HUDEP-2 (cell line): ENCODE measurements at regions not wholly inside any gene's neighbourhood (a gene's known extent, or its start where the extent isn't known, plus 50 kb on each side); places are given as distances from the start of the nearest gene placed in this dataset.
A peak's percentile ranks its signal among the peaks of the same experiment; 100 is the strongest.
"Not testable (repeated sequence)": the region's sequence is repeated elsewhere in the genome, so short reads cannot be mapped to it uniquely, and the experiment has no call there.

Source experiments
- DNase-seq, 76 experiments: peaks; one replicate each; lab custom pipeline; 2025; ENCODE audit not compliant: unreplicated experiment in 76 of 76; lab: John Stamatoyannopoulos, UW

GRCh38 chr11:96760306-96760705 lies 370.5 kb downstream of the JRKL start:
- no peak for DNase-seq

GRCh38 chr11:96760815-96761214 lies 371.0 kb downstream of the JRKL start:
- DNase-seq, result no peak

GRCh38 chr11:96761451-96761850 lies 371.6 kb downstream of the JRKL start:
- no peak for DNase-seq

- DNase-seq, result no peak
Observed at GRCh38 chr11:96763244-96763643, 373.4 kb downstream of the JRKL start.

- no peak for DNase-seq
Observed at GRCh38 chr11:96778272-96778671, 388.5 kb downstream of the JRKL start.

GRCh38 chr11:96779030-96779429 lies 389.2 kb downstream of the JRKL start:
- no peak for DNase-seq

- no peak for DNase-seq
Observed at GRCh38 chr11:96781082-96781481, 391.3 kb downstream of the JRKL start.

GRCh38 chr11:96782632-96783031 lies 392.8 kb downstream of the JRKL start:
- DNase-seq, result no peak

- DNase-seq, result no peak
Observed at GRCh38 chr11:96783311-96783710, 393.5 kb downstream of the JRKL start.

- no peak for DNase-seq
Observed at GRCh38 chr11:96785073-96785472, 395.3 kb downstream of the JRKL start.

- DNase-seq, result no peak
Observed at GRCh38 chr11:96794152-96794551, 404.3 kb downstream of the JRKL start.

GRCh38 chr11:96798445-96798844 lies 408.6 kb downstream of the JRKL start:
- no peak for DNase-seq

GRCh38 chr11:96815236-96815635 lies 425.4 kb downstream of the JRKL start:
- no peak for DNase-seq

- DNase-seq, result peak in 28 of 76 experiments; percentile 2 to 77 (median 32)
Observed at GRCh38 chr11:96817482-96818399, 427.9 kb downstream of the JRKL start.

GRCh38 chr11:96827164-96827563 lies 437.4 kb downstream of the JRKL start:
- DNase-seq, result no peak

GRCh38 chr11:96841792-96842191 lies 452.0 kb downstream of the JRKL start:
- DNase-seq, result no peak

GRCh38 chr11:96842731-96843130 lies 452.9 kb downstream of the JRKL start:
- DNase-seq, result no peak

- no peak for DNase-seq
Observed at GRCh38 chr11:96854425-96854824, 464.6 kb downstream of the JRKL start.

GRCh38 chr11:96861722-96862121 lies 471.9 kb downstream of the JRKL start:
- DNase-seq, result not testable (repeated sequence)

GRCh38 chr11:96863520-96863919 lies 473.7 kb downstream of the JRKL start:
- DNase-seq, result peak in 7 of 76 experiments; percentile 4 to 59 (median 34)

- no peak for DNase-seq
Observed at GRCh38 chr11:96865020-96865419, 475.2 kb downstream of the JRKL start.

- no peak for DNase-seq
Observed at GRCh38 chr11:96869207-96869606, 479.4 kb downstream of the JRKL start.
